H7 (cell line): ENCODE measurements at regions not wholly inside any gene's neighbourhood (a gene's known extent, or its start where the extent isn't known, plus 50 kb on each side); places are given as distances from the start of the nearest gene placed in this dataset.

Experiments
- DNase-seq: peaks from one replicate; pipeline ENCODE4 v3.0.0; 2012
- H3K27me3 ChIP-seq: 2 replicates; pipeline ENCODE4 v1.6.0; 2011; ENCODE audit warnings: mild to moderate bottlenecking, low read length; ENCODE audit not compliant: control insufficient read depth, insufficient read depth
- H3K36me3 ChIP-seq: replicated peaks from 2 replicates; pipeline ENCODE4 v1.5.1; 2011; ENCODE audit warnings: low read length; ENCODE audit not compliant: control insufficient read depth, insufficient read depth
- H3K4me3 ChIP-seq: 2 replicates; pipeline ENCODE4 v1.5.1; 2011; ENCODE audit warnings: low read depth, mild to moderate bottlenecking, control low read depth, low read length, moderate library complexity; ENCODE audit not compliant: insufficient read depth

DNA sequence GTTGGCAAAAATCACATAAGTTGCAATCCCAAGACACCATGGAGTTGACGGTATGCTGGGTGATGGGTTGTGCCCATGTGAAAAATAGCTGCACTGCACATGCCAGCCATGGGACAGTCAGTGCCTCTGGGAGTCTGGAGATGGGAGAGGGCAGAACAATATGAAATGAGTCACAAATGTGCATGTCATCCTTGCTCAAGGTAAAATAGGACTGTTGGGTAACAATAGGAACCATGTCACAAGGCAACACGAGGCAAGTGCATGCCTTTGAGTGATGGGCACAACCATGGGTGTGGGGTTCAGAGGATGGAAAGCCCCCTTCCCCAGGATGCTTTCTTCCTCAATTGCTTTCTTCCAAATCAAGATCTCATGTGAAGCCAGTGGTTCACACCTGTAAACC is 70.5 kb upstream of the PIM1 start:
- Histone ChIP-seq H3K4me3 (no peak overlapping the region), H3K27me3 (no peaks in the 10 kb centered on the region), H3K36me3 (no peaks in the 10 kb centered on the region)
- no peak for DNase-seq

DNA sequence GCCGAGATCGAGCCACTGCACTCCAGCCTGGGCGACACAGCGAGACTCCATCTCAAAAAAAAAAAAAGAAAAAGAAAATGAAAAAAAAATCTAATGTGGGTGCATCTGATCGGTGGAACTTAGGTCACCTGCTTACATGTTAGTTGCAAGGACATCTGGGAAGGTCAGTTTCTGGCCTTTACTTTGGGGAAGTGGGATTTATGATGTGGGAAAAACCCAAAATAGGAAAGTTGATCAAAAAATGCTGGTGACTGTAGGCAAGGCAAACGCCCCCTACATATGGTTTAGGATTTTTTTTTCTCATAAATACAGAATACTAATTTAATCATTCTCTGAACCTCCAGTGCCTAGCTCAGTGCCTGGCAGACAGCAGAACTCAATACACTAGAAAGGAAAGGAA is 69.2 kb upstream of the PIM1 start:
- Histone ChIP-seq H3K4me3 (no peak overlapping the region), H3K36me3 (no peaks in the 10 kb centered on the region), H3K27me3 (no peaks in the 10 kb centered on the region)
- DNase-seq, result no peak

DNA sequence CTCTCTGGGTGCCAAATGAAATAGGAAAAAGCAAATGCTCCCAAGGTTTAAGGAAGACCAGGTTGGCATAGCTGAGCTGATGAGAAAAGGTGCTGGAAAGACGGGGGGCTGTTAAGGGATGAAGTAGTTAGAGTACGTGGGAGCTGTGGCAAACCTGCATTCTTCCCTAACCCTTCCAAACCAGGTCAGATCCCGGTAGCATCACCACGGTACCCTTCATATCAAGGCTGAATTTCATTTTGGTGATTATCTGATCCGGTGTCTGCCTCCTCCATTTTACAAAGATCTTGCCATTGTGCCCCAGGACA is 68.0 kb upstream of the PIM1 start:
- Histone ChIP-seq H3K27me3 (no peaks in the 10 kb centered on the region), H3K4me3 (no peak overlapping the region; the same call in 1 of the 2 replicates), H3K36me3 (no peaks in the 10 kb centered on the region)
- peak; percentile 37 for DNase-seq

DNA sequence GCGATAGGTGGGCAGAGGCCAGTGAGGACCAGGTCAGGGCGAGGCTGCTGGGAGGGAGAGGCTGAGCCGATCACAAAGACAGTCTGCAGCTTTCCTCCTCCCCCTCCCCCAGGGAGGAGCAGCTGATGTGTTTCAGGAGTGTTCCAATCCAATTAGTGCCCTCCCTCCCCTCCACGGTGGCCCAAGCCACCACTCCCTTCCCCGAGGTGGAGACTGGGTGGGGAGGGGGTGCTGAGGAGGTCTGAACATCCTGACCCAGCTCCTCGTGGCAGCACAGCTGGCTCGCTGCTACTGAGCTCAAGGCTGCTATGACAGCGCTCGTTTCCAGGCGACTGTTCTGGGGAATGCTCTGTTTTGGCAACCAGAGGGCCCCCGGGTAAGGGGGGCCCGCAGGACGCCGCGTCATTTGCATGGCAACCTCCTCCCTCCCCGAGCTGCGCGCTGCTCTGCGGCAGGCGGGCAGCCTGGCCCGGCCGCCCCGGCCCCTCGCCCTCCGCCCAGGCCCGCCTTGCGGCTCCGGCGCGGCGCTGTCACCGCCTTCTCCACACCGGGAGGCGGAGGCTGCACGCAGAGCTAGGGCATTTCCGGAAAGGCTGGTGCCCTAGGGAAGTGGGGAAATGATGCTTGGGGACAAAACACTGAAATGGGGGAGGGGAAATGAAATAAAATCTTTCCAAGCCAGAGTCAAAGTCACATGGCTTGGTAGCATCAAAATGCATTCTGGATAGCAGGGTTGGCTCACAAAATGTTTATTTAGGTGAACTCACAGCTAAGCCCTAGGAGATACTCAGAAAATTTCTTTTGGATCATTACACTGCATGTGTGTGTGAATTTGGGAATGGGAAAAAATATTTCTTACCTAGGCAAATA is 67.4 kb upstream of the PIM1 start:
- Histone ChIP-seq H3K4me3 (peak overlapping the region; percentile 27), H3K36me3 (peaks cover 4% of the 10 kb centered on the region), H3K27me3 (no peaks in the 10 kb centered on the region)
- DNase-seq, result peak; percentile 97

DNA sequence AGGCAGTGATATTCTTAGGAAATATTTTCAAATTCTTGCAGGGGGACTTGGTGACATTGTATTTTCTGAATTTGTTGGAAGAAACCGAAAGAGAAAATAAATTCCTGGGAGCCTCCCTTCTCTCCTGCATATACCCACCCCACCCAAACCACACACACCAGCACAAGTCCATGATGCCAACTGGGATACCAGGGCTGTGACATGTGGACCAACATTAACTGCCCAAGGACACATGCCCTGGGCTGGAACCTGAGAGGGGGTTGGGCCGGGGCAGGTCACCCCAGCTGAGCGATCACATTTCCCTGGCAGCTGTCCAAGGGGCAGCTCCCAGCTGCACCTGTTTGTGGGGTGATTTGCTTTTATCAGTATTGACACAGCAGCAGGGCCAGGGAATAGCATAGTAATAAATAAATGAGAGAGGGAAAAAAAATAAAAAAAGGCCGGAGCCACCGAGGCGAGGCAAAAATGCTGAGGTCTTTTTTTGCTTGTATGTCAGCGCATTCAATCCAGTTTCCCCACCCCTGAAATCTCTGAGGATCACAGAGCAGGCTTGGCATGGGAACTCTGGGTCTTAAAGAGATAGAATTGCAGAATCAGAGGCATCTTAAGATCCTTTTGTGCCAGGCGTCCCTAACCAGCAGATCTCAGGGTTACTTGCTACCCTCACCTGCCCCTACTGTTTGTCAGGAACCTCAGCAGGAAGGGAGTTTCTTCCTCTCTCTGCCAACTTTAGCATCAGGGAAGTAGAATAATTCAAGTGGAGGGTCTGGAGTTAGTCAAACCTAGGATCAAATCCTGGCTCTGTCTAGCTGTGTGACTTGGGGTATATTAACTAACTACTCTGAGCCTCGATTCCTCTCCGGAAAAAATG is 66.5 kb upstream of the PIM1 start:
- H3K27me3 ChIP-seq, result no peaks in the 10 kb centered on the region
- H3K36me3 ChIP-seq, result peaks cover 4% of the 10 kb centered on the region
- H3K4me3 ChIP-seq, result no peak overlapping the region
- peak; percentile 66 for DNase-seq

DNA sequence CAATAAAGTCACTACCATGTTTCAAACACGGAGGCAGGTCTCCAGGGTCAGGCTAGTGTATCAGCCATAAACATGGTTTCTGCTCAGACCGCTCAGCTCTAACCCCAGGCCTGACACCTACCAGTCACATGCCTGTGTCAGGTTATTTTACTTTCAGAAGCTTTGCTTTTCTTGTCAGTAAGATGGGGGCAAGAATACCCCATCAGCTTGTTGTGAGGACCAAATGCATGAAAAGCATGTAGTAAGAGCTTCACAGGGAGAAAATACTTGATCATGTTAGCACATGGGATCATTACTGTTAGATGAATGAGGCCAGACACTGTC is 65.2 kb upstream of the PIM1 start:
- DNase-seq, result no peak

DNA sequence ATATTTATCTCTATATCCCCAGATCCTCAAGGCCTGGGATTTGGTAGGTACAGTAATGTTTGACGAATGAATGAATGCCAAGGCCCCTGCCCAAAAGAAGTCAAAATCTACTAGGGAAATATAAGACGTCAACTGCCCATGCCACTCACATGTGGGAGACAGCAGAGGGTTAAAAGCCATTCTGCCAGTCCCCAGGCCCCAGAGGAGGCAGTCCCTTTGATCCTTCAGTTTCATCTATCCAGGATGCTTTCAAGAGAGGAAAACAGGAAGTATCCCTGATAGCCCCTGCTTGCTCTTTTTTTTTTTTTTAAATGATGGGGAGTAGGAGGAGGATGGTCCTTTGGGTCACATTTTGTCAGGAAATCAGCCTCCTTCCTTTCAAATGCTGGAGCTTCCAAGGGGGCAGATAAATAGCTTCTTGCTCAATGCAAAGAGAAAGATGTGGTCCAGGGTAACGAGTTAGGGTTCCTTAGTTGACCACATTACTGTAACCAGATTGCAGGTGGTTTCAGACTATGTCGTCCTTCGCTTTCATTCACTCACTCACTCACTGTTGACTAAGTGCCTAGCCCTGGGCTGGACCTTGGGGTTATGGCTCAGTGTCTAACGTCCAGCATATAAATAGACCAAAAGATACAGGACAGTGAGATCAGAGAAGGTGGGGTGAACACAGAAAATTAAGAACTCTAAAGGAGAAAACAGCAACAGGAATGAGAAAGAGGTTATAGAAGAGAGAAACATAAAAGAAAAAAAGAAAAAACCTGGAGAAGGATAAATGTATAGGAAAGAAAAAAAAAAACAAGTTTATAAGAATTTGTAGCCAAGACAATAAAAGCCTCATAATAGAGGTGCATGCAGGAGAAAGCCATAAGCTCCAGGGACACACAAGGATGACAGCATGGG is 64.6 kb upstream of the PIM1 start:
- DNase-seq, result peak; percentile 54
- no peaks in the 10 kb centered on the region for H3K27me3 ChIP-seq
- H3K36me3 ChIP-seq, result peaks cover 7% of the 10 kb centered on the region
- no peak overlapping the region for H3K4me3 ChIP-seq

More for the DNA sequence above, 65.2 kb upstream of the PIM1 start:
- H3K27me3 ChIP-seq, result no peaks in the 10 kb centered on the region
- no peak overlapping the region for H3K4me3 ChIP-seq
- H3K36me3 ChIP-seq, result peaks cover 7% of the 10 kb centered on the region

DNA sequence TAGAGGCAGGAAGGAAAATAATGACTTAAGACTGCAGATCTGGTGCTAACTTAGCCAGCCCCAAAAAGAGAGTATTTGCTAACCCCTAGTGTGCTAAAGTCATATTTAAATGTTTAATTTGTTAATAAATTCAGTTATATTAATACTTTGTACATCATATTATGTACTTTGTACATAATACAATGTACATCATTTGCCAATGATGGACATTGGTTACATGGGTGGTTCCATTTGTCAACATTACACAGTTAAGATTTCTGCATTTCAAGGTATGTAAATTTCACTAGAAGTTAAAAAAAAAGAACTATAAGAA is 63.9 kb upstream of the PIM1 start:
- DNase-seq, result no peak
- H3K4me3 ChIP-seq, result no peak overlapping the region
- peaks cover 10% of the 10 kb centered on the region for H3K36me3 ChIP-seq
- no peaks in the 10 kb centered on the region for H3K27me3 ChIP-seq

DNA sequence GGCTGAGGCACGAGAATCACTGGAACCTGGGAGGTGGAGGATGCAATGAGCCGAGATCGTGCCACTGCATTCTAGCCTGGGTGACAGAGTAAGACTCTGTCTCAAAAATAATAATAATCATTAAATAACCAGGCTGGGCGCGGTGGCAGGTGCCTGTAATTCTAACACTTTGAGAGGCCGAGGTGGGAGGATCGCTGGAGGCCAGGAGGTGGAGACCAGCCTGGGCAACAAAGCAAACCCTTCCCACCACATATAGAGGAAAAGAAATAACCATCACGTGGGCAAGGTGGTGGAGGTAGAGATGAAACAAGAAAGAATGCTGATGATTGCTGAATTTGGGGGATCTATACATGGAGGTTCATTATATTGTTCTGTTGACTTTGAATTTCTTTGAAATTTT is 63.4 kb upstream of the PIM1 start:
- Histone ChIP-seq H3K4me3 (no peak overlapping the region), H3K27me3 (no peaks in the 10 kb centered on the region), H3K36me3 (peaks cover 10% of the 10 kb centered on the region)
- no peak for DNase-seq

DNA sequence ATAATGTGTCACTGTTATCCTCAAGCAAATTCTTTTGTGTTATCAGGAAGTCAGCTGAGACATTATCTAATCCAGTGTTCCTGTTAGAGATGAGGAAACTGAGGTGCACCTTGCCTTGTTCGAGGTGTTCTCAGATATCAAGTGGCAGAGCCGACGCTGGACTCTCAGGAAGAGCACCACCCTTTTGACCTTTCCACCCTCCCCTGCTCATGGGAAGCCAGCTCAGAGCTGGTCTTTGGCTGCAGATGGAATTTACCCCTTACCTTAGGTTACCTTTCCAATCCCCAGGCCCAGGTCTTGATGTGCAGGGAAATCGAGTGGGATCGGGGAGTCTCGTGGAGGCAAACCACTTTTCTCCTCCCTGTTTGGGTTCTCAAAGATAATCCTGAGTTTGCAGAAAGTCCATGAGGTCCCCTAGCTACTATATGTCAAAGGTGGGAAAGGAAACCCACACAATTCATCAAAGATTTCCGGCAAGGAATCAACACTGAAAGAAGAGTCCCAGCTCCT is 62.9 kb upstream of the PIM1 start:
- DNase-seq, result no peak

DNA sequence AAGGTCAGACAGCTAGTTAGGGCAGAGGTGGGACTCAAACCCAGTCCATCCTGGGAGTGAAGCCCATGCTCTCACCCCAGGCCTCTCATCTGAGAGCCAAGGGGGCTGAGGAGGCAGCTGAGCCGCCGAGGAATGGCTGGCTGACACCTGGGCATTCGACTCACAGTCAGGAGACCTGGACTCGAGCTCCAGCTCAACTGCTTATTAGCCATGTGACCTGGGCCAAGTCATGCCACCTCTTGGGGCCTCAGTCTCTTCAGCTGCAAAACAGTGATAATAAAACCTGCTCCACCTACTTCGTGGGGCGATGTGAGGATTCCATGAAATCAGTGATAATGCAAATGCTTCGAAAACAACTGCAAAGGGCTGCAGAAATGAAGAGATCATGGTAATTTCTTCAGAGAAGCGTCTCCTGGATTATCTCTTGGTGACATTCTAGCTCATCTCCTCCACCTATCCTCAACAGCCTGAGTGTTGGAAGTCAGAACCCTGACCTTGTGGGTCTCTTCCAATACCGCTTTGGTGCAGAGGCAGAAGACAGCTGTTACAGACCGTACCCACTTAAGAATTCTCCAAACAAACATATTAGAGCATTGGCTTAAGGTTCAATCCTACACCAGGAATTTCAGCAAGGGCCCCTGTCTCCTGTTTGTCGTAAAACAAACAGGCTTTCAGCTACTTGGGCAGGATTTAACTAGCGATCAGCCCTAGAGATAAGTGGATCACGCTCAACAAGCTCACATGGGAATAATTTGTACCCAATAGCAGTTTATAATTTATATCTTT is 60.0 kb upstream of the PIM1 start:
- no peak for DNase-seq
- no peaks in the 10 kb centered on the region for H3K27me3 ChIP-seq
- no peak overlapping the region for H3K4me3 ChIP-seq

More for the DNA sequence above, 62.9 kb upstream of the PIM1 start:
- H3K36me3 ChIP-seq, result peaks cover 13% of the 10 kb centered on the region
- H3K27me3 ChIP-seq, result no peaks in the 10 kb centered on the region
- no peak overlapping the region for H3K4me3 ChIP-seq

DNA sequence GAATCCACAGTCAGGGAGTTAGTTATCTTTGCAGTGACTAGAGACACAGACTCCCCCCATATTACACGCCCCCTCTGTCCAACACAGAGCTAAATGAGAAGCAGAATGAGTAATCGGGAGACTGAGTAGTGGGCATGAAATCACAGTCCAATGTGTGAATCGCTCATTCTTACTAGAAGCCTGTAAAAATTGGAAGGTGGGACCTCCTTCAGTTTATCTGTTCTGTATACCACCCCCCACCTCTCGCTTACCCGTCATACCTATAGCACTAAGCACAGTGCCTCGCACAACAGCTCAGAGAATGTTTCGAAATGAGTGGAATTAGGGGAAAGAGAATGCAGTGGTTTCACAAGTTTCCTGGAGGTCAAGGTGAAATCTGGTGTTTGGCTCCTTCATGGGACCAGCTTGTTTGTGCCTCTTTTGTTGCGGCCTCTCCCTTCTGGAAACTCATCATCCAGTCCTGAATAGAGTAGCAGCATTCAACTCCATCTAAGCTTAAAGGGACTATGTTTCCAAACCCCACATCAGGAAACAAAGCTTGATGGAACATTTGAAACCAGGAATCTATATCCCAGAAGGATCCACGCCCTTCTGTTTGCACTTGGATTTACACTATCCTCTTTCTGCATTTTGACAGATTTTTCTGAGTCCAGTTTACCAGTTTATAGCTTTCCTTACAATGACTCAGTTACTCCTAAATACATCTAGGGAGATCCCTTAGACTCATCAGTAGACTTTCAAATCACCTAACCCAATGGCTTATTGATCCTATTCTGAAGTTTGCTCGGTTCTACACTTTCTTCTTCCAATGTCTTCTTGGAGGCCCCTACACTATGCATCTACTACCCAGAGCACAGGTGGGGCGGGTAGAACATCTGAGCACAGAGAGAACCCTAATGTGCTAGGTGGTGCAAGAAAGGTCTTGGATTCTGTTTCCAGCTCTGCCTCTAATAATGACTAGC is 59.2 kb upstream of the PIM1 start:
- no peak for DNase-seq
- no peak overlapping the region for H3K4me3 ChIP-seq
- peaks cover 19% of the 10 kb centered on the region for H3K36me3 ChIP-seq
- no peaks in the 10 kb centered on the region for H3K27me3 ChIP-seq

More for the DNA sequence above, 60.0 kb upstream of the PIM1 start:
- peaks cover 18% of the 10 kb centered on the region for H3K36me3 ChIP-seq

DNA sequence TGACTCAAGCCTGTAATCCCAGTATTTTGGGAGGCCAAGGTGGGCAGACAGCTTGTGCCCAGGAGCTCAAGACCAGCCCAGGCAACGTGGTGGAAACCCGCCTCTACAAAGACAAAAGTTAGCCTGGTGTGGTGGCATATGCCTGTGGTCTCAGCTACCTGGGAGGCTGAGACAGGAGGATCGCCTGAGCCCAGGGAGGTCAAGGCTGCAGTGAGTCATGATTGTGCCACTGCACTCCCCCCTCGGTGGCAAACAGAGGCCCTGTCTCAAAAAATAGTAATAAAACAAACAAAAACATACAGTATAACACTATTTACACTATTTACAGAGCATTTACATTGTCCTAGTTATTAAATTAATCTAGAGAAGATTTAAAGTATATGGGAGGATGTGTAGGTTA is 56.0 kb upstream of the PIM1 start:
- H3K4me3 ChIP-seq, result no peak overlapping the region
- DNase-seq, result no peak
- peaks cover 17% of the 10 kb centered on the region for H3K36me3 ChIP-seq
- H3K27me3 ChIP-seq, result no peaks in the 10 kb centered on the region
